HCT116 (cell line): ENCODE measurements at regions not wholly inside any gene's neighbourhood (a gene's known extent, or its start where the extent isn't known, plus 50 kb on each side); places are given as distances from the start of the nearest gene placed in this dataset.
"Not testable (repeated sequence)": the region's sequence is repeated elsewhere in the genome, so short reads cannot be mapped to it uniquely, and the experiment has no call there.

Experiments used
- CEBPB ChIP-seq: IDR thresholded peaks from 2 replicates; pipeline ENCODE4 v1.6.1; 2012; ENCODE audit warnings: low read depth
- CTCF ChIP-seq, 3 experiments: fragments of 200-600 bp in 1 of 3; sonication (generic) in 1 of 3; IDR thresholded peaks in 2 of 3; conservative IDR thresholded peaks in 1 of 3; 2 replicates each; pipeline ENCODE4 v1.5.1; 2012 to 2017; ENCODE audit warnings: low read depth in 2 of 3, low read length in 2 of 3, antibody characterized with exemption in 1 of 3, borderline replicate concordance in 1 of 3, control low read depth in 1 of 3, mild to moderate bottlenecking in 1 of 3, mixed read lengths in 1 of 3, mixed run types in 1 of 3, moderate library complexity in 1 of 3; ENCODE audit not compliant: insufficient read depth in 1 of 3
- EGR1 ChIP-seq: IDR thresholded peaks from 2 replicates; pipeline ENCODE4 v1.6.1; 2012; ENCODE audit warnings: low read depth
- POLR2A ChIP-seq: IDR thresholded peaks from 2 replicates; pipeline ENCODE4 v1.7.0; 2011; ENCODE audit warnings: borderline replicate concordance; ENCODE audit not compliant: insufficient read depth, insufficient read length; ENCODE audit errors: extremely low read depth
- RAD21 ChIP-seq: IDR thresholded peaks from 2 replicates; pipeline ENCODE4 v1.6.1; 2012; ENCODE audit warnings: low read depth, mild to moderate bottlenecking

DNA sequence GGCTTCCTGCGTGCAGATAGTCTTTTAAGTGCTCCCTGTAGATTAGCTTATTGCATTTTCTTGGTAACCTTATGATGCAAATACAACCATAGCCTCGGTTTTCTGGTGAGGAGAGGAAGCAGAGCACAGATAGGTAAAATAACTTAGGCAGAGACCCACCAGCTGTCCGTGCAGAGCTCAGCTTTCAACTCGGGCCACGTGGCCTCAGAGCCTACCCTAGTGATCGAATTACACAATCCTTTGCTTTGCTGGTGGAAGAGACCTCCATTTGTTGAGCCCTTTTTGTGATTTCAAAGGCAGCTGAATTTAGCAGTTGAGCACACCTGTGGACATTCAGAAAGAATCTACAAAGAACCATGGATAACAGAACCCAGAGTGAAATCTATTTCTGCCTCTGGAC is 220.1 kb downstream of the ATP6V0E2 start:
- not testable (repeated sequence) for TF ChIP-seq EGR1; CEBPB; CTCF (IDR thresholded peaks at IDR 0.05 in 2 of 3, conservative IDR thresholded peaks at IDR 0.05 in 1 of 3; ENCODE audit: borderline replicate concordance in 1 of 3, insufficient read depth in 1 of 3, low read depth in 2 of 3, low read length in 2 of 3); POLR2A; RAD21
